Stimulated activated CD8-positive, alpha-beta memory T cell treated with anti-CD3 and anti-CD28 coated beads, Interleukin-15, amount 100 ng/mL, for 48 hours (primary cell): ENCODE measurements at regions not wholly inside any gene's neighbourhood (a gene's known extent, or its start where the extent isn't known, plus 50 kb on each side); places are given as distances from the start of the nearest gene placed in this dataset.
"Not testable (repeated sequence)": the region's sequence is repeated elsewhere in the genome, so short reads cannot be mapped to it uniquely, and the experiment has no call there.

Experiments used
- DNase-seq, 2 donors: peaks; one replicate each; pipeline ENCODE4 v3.0.0-alpha.2; 2020; ENCODE audit warnings: low read depth in 2 of 2

- DNase-seq = no peak
These were observed 1551.5 kb upstream of the SEL1L start for GRCh38 chr14:83085136-83085535.

DNA sequence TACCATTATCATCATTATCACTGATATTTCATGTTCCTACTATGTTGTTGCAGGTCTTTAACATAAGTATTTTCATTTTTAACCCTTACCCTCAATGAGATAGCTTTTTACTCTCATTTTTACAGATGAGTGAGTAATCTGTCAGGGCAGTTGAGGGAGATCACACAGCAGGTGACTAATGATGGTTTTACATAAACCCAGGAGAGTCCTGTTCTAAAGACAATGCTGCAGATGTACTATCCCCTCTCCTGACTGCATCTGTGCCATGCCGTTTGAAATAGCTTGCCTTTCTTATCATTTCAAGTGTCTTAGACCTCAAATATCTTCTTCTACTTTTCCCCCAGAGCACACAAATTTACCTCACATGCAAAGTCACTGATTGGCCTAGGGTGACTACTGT lies 1552.1 kb upstream of the SEL1L start:
- DNase-seq = no peak

DNA sequence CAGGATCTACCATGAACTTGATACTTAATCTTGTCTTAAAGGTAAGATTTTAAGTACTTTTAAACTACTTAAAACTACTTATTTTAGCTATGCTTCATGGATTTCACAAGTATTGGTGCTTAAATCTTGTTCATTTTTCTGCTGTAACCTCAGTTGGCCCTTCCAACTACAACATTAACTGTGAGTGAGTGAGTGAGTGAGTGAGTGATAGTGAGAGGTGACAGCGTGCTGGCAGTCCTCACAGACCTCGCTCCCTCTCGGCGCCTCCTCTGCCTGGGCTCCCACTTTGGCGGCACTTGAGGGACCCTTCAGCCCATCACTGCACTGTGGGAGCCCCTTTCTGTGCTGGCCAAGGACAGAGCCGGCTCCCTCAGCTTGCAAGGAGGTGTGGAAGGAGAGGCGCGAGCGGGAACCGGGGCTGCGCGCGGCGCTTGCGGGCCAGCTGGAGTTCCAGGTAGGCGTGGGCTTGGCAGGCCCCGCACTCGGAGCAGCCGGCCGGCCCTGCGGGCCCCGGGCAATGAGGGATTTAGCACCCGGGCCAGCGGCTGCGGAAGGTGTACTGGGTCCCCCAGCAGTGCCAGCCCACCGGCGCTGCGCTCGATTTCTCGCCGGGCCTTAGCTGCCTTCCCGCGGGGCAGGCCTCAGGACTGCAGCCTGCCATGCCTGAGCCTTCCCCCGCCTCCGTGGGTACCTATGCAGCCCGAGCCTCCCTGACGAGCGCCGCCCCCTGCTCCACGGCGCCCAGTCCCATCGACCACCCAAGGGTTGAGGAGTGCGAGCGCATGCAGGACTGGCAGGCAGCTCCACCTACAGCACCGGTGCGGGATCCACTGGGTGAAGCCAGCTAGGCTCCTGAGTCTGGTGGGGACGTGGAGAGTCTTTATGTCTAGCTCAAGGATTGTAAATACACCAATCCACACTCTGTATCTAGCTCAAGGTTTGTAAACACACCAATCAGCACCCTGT lies 1558.6 kb upstream of the SEL1L start:
- not testable (repeated sequence) for DNase-seq

DNA sequence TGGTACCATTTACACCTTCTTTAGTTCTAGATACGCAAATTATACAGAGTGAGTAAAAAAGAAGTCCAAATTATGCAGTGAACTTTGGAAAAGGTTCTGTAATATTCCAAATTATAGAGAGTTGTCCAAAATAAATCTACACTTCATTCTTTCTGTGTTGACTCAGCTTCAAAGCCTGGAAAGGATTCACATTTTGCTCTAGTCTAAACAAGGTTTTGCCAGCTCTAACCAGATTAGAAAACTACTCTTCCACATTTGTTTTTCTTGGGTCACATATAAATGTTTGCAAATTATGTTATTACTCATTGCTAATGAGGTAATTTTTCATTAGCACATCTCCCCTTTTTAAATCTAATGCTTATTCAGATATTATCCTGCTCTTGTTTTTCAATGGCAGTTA lies 1562.4 kb upstream of the SEL1L start:
- no peak for DNase-seq

DNA sequence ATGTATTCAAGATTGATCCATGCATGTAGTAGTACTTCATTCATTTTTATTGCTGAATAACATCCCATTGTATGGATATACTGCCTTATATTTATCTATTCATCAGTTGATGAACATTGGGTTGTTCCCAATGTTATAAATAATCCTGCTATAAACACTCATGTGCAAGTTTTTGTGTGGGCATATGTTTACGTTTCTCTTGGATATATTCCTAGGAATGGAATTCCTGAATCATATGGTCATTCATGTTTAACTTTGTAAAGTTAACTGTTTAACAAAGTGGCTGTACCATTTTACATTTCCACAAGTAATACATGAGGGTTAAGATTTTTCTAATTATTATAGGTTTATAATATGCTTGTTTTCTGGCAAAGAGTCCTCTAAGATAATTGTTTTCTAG lies 1568.2 kb upstream of the SEL1L start:
- no peak for DNase-seq

DNA sequence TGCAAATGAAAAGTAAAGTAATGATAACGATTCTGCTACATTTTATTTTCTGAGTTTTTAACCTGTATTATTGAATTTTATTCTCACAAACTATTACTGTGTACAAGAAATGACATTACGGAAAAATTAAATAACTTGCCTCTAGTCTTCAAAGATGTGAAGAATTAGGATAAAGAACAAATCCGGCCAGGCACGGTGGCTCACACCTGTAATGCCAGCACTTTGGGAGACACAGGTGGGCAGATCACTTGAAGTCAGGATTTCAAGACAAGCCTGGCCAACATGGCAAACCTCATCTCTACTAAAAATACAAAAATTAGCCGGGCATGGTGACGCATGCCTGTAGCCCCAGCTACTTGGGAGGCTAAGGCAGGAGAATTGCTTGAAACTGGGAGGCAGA lies 1584.4 kb upstream of the SEL1L start:
- no peak for DNase-seq

GRCh38 chr14:83120187-83120586 lies 1586.5 kb upstream of the SEL1L start:
- DNase-seq = no peak

- no peak for DNase-seq
These were observed 1592.4 kb upstream of the SEL1L start for GRCh38 chr14:83126076-83126475.

- DNase-seq = no peak
These were observed 1595.1 kb upstream of the SEL1L start for GRCh38 chr14:83128783-83129182.

DNA sequence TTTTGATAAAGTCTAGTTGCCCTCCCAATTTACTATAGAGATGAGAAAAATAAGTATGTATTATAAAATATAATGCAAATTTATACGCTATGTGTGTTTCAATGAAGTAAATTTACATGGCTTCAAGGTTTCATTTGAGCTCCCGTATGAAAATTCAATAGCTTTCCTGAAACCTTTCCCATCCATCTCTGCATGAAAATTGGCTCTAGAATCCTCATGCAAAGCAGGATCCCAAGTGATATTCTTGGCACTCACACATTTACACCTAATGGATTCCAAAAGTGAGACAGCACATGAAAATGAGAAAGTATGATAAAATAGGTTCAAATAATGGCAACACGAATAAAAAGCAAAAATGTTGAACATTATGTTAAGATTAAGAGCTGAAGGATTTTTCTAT lies 1595.8 kb upstream of the SEL1L start:
- no peak for DNase-seq

DNA sequence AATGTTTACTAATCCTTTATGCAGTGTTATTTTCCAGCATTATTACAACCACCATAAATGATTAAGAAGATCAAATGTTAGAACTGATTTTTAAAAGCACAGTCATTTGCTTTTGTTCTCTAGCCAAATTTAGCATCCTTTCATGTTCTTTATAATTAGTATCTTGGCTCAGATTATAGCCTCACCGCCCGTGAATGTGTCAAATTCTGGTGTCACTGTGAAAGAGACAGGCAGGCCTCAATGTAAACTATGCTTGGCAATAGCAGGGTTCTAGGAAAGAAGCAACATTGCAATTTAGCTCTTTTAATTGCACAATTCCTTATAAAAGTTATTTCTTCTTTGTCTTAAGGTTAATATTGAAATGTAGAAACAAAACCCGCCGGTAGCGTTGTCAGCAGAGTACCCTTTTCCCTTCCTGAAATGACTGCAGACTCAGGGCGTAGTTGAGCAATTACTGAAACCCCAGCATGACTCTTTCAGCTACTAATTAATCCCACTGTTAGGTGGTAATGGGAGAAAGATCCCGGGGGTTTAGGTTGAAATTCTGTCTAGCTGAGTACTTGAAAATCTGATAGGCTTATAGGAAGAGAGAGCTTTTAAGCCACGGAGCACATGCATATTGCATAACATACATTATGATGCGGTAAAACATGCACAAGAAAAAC lies 1600.5 kb upstream of the SEL1L start:
- no peak for DNase-seq

- DNase-seq = no peak
These were observed 1607.1 kb upstream of the SEL1L start for GRCh38 chr14:83140756-83141155.

GRCh38 chr14:83147006-83147405 lies 1613.4 kb upstream of the SEL1L start:
- DNase-seq = no peak

DNA sequence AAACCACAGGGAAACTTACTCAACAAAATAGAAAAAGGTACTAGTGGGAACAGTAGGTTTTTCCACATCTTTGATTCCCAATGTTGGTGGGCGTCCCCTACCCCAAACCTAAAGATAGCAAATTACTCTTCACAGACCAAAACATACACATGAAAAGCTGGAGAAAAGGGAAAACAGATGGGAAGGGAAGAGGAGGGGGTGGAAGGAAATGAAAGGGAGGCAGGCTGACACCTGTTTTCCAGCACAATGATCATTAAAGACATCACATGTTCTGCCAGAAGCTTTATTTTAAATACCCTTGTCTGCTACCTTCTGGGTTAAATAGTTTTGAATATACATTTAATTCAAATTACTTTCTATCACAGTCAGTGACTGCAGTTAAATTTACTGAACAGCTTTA lies 1617.9 kb upstream of the SEL1L start:
- DNase-seq = no peak

GRCh38 chr14:83153081-83153480 lies 1619.4 kb upstream of the SEL1L start:
- no peak for DNase-seq

- no peak for DNase-seq
These were observed 1628.8 kb upstream of the SEL1L start for GRCh38 chr14:83162361-83162929.

DNA sequence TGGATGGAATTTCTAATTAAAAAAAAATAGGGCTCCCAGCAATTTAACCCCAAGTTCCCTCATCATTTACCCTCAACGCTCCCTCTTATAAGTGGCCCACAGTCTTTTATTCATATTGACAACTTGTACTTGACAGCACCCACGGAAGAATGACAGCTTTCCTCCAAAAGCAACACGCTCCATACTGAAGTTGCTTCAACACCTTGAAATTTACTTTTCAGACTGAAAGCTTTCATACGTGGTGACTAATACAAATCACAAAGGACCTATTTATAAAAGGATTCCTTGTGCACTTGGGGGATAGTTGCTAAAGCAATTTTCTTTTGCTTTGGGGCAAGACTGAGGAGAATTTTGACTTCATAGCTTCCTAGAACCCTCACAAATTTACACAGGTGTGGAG lies 1629.4 kb upstream of the SEL1L start:
- DNase-seq = no peak

DNA sequence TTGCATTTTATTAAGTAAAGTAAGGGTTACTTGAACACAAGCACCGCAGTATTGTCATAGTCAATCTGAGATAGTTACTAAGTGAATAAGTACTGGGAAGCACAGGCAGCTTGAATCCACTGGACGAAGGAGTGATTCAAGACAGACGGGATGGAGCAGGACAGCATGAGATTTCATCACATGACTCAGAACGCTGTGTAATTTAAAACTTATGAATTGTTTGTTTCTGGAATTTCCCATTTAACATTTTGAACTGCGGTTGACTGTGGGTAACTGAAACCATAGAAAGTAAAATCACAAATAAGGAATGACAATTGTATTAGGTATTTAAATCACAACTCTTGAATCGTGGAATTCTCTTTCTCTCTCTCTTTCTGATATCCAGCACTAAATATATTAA lies 1630.4 kb upstream of the SEL1L start:
- DNase-seq = no peak

DNA sequence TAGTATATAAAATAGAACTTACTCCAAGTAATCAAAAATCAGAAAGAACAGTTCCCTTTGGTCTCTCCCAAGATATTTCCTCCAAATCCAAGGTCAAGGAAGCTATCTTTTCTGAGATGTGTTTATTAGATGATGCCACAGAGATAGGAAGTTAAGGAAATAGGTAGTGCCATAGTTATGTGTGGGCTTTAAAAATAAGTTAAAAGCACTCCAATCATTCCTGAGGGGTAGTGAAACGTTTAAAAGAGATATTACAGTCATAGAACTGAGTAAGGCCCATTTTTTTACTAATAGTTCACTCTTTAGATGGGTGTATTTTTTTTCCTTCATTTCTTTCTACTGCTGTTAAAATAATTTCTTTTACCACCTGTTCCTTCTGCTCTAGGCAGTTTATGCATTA lies 1630.9 kb upstream of the SEL1L start:
- no peak for DNase-seq

DNA sequence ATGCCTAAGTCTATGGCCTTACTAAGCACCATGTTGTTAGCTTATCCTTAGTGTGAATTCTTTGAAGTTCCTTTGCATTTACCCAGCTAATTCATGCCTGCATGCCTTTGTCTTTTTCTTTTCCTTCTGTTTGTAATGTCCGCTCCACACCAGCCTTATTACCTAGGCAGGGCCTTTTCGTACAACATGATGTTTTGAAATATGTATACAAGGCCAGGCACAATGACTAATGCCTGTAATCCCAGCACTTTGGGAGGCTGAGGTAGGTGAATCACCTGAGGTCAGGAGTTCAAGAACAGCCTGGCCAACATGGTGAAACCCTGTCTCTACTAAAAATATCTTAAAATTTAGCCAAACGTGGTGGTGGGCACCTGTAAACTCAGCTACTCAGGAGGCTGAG lies 1636.5 kb upstream of the SEL1L start:
- DNase-seq = no peak

DNA sequence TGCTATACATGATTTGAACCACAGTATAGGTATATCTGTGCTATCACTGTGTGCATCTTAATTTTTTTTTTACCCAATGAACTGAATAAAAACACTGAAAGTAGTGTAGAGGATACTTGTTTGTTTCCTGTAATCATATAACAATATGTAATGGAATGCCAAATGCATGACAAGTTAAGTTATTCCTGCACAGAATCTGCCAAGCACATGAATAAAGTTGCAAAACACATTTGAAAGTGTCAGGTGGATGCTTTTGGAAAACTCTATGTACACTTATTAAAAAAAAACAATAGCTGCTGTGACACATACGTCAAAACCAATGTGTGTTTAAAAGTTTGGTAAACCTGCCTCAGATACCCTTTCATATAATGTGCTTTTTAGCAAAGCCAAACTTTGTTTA lies 1638.1 kb upstream of the SEL1L start:
- no peak for DNase-seq

DNA sequence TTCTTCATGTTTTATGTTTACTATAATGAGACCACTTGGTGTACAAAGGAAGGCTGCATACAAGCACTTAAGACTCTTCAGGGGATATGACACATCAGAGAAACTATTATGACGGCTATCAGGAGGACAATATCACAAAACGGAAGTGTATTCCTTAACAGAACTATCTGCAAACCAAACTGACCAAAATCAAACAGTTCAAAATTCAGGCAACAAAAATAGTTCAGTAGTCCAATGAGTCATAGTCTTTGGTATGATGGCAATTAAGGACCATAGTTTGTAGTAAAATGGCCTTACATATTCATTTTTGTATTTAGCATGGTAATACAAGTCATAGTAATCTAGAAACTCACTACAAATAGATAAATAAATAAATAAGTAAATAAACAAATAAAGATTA lies 1638.7 kb upstream of the SEL1L start:
- no peak for DNase-seq

DNA sequence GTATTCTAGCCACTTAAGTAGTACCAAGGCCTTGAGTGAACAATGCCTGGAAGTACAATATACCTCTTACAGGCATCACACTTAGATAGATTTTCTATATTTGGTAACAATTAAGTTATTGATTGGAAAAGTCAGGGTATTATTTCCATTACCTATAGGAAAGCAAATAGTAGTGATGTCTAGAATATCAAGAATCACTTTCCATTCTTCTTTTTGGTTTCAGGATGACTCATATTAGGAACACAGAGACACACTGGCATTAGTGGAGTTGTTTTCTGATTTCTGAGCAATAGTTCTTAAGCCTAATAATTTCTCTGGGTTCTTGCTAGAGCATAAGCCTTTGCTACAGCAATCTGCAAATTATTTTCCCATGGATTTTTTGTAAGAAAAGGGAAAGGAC lies 1640.0 kb upstream of the SEL1L start:
- DNase-seq = no peak
